HG02938 (cell line): ENCODE measurements at regions not wholly inside any gene's neighbourhood (a gene's known extent, or its start where the extent isn't known, plus 50 kb on each side); places are given as distances from the start of the nearest gene placed in this dataset.

ENCODE experiments used
- ATAC-seq: cut with Tn5 transposase; IDR thresholded peaks from one replicate; pipeline ENCODE4 v1.9.1; 2021; ENCODE audit warnings: mild to moderate bottlenecking, moderate library complexity; ENCODE audit not compliant: unreplicated experiment

GRCh38 chr3:180528843-180529242 lies 73.1 kb upstream of the TTC14 start:
- no peak for ATAC-seq

GRCh38 chr3:180529778-180530177 lies 72.2 kb upstream of the TTC14 start:
- no peak for ATAC-seq

- no peak for ATAC-seq
Measured at GRCh38 chr3:180530276-180530675, 71.7 kb upstream of the TTC14 start.

- no peak for ATAC-seq
Measured at GRCh38 chr3:180531303-180532278, 70.4 kb upstream of the TTC14 start.

- ATAC-seq = no peak
Measured at GRCh38 chr3:180534828-180535227, 67.1 kb upstream of the TTC14 start.

- no peak for ATAC-seq
Measured at GRCh38 chr3:180538493-180538892, 63.5 kb upstream of the TTC14 start.

GRCh38 chr3:180543877-180544276 lies 58.1 kb upstream of the TTC14 start:
- ATAC-seq = no peak

- ATAC-seq = no peak
Measured at GRCh38 chr3:180546863-180547262, 55.1 kb upstream of the TTC14 start.

GRCh38 chr3:180548050-180548449 lies 53.9 kb upstream of the TTC14 start:
- no peak for ATAC-seq
